Upper lobe of left lung (tissue), 6 donors: ENCODE measurements at regions not wholly inside any gene's neighbourhood (a gene's known extent, or its start where the extent isn't known, plus 50 kb on each side); places are given as distances from the start of the nearest gene placed in this dataset.
"Not testable (repeated sequence)": the region's sequence is repeated elsewhere in the genome, so short reads cannot be mapped to it uniquely, and the experiment has no call there.

Experiments used
- ATAC-seq, 2 donors: fragments of 200-7000 bp; cut with Tn5 transposase; one replicate each; pipeline ENCODE4 v1.9.1; 2022; ENCODE audit warnings: mild to moderate bottlenecking in 2 of 2, moderate library complexity in 2 of 2; ENCODE audit not compliant: low FRiP score in 2 of 2
- DNase-seq, 2 donors: peaks; one replicate each; pipeline ENCODE4 v3.0.0-alpha.2; 2019 to 2020
- H3K27ac ChIP-seq, 4 donors: fragments of 200-600 bp; sonication (generic); one replicate each; pipeline ENCODE4 v1.5.1; 2016 to 2019
- H3K27me3 ChIP-seq, 4 donors: fragments of 200-600 bp; sonication (generic); one replicate each; pipeline ENCODE4 v1.5.1; 2017 to 2019
- H3K36me3 ChIP-seq, 4 donors: fragments of 200-600 bp; sonication (generic); one replicate each; pipeline ENCODE4 v1.5.1; 2016 to 2019
- H3K4me1 ChIP-seq, 4 donors: fragments of 200-600 bp; sonication (generic); one replicate each; pipeline ENCODE4 v1.5.1; 2018 to 2019
- H3K4me3 ChIP-seq, 4 donors: fragments of 200-600 bp; sonication (generic); one replicate each; pipeline ENCODE4 v1.5.1; 2017 to 2019; ENCODE audit warnings: mild to moderate bottlenecking in 2 of 4, moderate library complexity in 1 of 4
- H3K9me3 ChIP-seq, 4 donors: fragments of 200-600 bp; sonication (generic); one replicate each; pipeline ENCODE4 v1.5.1; 2018 to 2019
- EP300 ChIP-seq, 4 donors: sonication (generic); formaldehyde crosslinking; IDR thresholded peaks; one replicate each; pipeline ENCODE4 v1.5.1; 2017; ENCODE audit warnings: antibody characterized with exemption in 4 of 4, control low read depth in 2 of 4
- POLR2A ChIP-seq, 4 donors: fragments of 450-650 bp; IDR thresholded peaks; one replicate each; pipeline ENCODE4 v1.5.1; 2016 to 2017; ENCODE audit warnings: antibody characterized with exemption in 4 of 4, mild to moderate bottlenecking in 2 of 4
- POLR2AphosphoS5 ChIP-seq, 2 donors: sonication (generic); formaldehyde crosslinking; IDR thresholded peaks; one replicate each; pipeline ENCODE4 v1.5.1; 2017; ENCODE audit warnings: antibody characterized with exemption in 2 of 2
- WGBS, 2 donors: methylation state at CpG; one replicate each; pipeline ENCODE4 v1.1.5; 2017 to 2018; 5-methylcytosine and 5-hydroxymethylcytosine counted together
- TF ChIP-seq, protein P1 (sequence below), 6 experiments: fragments of 450-650 bp in 4 of 6; fragments of 200-600 bp in 2 of 6; sonication (generic) in 2 of 6; IDR thresholded peaks; one replicate each; pipeline ENCODE4 v1.5.1; 2016 to 2019; ENCODE audit warnings: antibody characterized with exemption in 6 of 6
- donor health status: DM: no; HTN: no; CAD: no; lungs with moderate emphysema.
- donor health status: DM: no; HTN: yes; CAD: no; lungs with severe emphysema.

DNA sequence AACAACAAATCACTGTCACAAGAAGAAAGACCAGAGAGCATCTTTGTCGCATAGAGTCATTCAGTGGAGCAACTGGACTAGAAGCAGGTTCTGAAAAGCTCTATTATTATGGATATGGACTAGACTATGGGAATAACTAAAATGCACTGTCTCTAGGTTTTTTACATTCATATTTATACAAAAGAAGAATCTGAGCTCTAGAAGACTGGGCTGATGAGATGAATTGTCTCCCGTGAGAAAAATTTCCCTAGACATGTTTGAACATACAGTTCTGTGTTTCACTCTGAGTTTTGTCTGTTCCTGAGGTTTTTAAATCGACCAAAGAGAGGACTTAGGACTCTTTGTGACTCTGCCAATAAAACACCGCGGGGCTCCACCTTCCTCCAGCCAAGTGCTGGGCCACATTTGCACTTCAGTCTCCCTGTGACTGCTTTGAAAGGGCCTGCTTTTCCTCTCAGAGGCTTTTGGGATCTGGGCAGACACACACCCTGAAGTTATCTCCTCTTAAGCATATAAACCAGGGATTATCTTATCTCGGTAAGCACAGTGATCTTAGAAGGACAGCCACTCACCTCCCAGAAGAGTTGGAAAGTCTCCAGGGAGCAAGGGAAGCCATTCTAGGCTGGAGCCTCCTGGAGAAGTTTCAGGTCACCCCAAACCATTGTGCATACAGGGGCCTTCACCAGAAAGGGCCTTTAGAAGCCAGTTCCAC lies 101.0 kb upstream of the JCAD start:
- Histone ChIP-seq H3K36me3 (no peaks in the 10 kb centered on the region), H3K27ac (no peak overlapping the region), H3K9me3 (no peaks in the 10 kb centered on the region), H3K4me3 (no peak overlapping the region), H3K27me3 (no peaks in the 10 kb centered on the region), H3K4me1 (peaks cover 0 to 4% (median 0%) of the 10 kb centered on the region in 4 donors)
- ATAC-seq (no peak), DNase-seq (no peak)
- no peak for TF ChIP-seq EP300 (IDR thresholded peaks at IDR 0.05)
- no peak for TF ChIP-seq POLR2AphosphoS5 (IDR thresholded peaks at IDR 0.05)
- no peak for TF ChIP-seq POLR2A (IDR thresholded peaks at IDR 0.05)
- TF ChIP-seq, protein P1, sequence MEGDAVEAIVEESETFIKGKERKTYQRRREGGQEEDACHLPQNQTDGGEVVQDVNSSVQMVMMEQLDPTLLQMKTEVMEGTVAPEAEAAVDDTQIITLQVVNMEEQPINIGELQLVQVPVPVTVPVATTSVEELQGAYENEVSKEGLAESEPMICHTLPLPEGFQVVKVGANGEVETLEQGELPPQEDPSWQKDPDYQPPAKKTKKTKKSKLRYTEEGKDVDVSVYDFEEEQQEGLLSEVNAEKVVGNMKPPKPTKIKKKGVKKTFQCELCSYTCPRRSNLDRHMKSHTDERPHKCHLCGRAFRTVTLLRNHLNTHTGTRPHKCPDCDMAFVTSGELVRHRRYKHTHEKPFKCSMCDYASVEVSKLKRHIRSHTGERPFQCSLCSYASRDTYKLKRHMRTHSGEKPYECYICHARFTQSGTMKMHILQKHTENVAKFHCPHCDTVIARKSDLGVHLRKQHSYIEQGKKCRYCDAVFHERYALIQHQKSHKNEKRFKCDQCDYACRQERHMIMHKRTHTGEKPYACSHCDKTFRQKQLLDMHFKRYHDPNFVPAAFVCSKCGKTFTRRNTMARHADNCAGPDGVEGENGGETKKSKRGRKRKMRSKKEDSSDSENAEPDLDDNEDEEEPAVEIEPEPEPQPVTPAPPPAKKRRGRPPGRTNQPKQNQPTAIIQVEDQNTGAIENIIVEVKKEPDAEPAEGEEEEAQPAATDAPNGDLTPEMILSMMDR (IDR thresholded peaks at IDR 0.05) = no peak
- 53 to 59% methylated on average over 6 of the region's 6 CpGs for WGBS, 2 donors

DNA sequence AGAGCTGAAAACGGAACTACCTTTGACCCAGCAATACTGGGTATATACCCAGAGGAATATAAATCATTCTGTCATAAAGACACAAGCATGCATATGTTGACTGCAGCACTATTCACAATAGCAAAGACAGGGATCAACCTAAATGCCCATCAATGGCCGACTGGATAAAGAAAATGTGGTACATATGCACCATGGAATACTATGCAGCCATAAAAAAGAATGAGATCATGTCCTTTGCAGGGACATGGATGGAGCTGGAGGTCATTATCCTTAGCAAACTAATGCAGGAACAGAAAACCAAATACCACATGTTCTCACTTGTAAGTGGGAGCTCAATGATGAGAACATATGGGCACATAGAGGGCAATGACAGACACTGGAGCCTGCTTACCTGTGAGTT lies 100.2 kb upstream of the JCAD start:
- H3K27ac ChIP-seq, H3K9me3 ChIP-seq, H3K27me3 ChIP-seq, H3K36me3 ChIP-seq, H3K4me1 ChIP-seq, ATAC-seq, H3K4me3 ChIP-seq, DNase-seq: not testable (repeated sequence)
- WGBS, 2 donors = 96 to 100% methylated on average over 2 of the region's 2 CpGs

DNA sequence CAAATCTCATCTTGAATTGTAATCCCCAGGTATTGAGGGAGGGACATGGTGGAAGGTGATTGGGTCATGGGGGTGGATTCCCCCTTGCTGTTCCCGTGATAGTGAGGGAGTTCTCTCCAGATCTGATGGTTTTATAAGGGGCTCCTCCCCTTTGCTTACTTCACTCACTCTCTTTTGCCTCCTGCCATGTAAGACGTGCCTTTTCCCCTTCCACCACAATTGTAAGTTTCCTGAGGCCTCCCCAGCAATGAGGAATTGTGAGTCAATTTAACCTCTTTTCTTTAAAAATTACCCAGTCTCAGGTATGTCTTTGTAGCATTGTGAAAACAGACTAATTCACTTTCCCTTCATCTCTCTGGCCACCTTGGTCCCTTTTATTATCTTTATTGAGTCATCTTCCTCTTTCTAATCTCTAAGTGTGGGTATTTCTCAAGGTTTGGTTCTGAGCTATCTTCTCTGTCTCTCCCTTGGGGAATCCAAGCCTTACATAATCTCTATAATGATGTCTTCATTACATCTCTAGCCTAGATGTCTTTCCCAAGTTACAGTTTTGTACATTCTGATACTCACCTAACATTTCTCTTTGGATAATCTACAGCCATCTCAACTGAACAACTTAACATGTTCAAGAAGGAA lies 99.1 kb upstream of the JCAD start:
- TF ChIP-seq EP300 (IDR thresholded peaks at IDR 0.05) (no peak), POLR2AphosphoS5 (IDR thresholded peaks at IDR 0.05) (no peak), POLR2A (IDR thresholded peaks at IDR 0.05) (no peak)
- TF ChIP-seq, protein P1 (IDR thresholded peaks at IDR 0.05) = no peak
- Histone ChIP-seq H3K4me3 (no peak overlapping the region), H3K27ac (no peak overlapping the region), H3K36me3 (no peaks in the 10 kb centered on the region), H3K27me3 (no peaks in the 10 kb centered on the region), H3K9me3 (no peaks in the 10 kb centered on the region), H3K4me1 (peaks cover 0 to 5% (median 0%) of the 10 kb centered on the region in 4 donors)
- DNase-seq (no peak), ATAC-seq (no peak)
- 75 to 80% methylated on average over 2 of the region's 2 CpGs for WGBS, 2 donors

DNA sequence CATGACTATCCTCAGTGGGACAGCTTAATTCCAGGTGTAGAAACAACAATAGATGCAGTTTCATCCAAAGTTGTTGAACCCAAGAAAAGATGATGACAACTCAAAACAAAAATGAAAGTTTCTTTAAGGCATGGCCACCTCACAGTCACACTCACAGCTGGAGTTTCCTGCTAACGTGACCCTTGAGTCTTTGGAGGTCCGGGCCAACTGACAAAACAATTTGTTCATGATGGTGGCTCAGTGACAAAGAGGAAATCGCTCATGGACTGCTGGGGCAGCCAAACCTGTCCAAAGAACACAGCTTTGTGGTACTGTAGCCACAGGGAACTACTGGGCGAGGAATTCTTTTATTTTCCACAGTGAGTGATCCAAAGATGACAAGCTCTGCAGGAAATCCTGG lies 96.0 kb upstream of the JCAD start:
- ATAC-seq (peak in 1 of 2 donors; percentile 61), DNase-seq (no peak)
- H3K4me1 ChIP-seq = peaks cover 0 to 5% (median 0%) of the 10 kb centered on the region in 4 donors
- H3K9me3 ChIP-seq = no peaks in the 10 kb centered on the region
- no peaks in the 10 kb centered on the region for H3K27me3 ChIP-seq
- H3K4me3 ChIP-seq = no peak overlapping the region
- TF ChIP-seq, protein P1 (IDR thresholded peaks at IDR 0.05) = no peak
- TF ChIP-seq POLR2AphosphoS5 (IDR thresholded peaks at IDR 0.05) = peak in 1 of 2 donors; percentile 28
- WGBS, 2 donors = 49 to 54% methylated on average over 4 of the region's 4 CpGs
- H3K36me3 ChIP-seq = no peaks in the 10 kb centered on the region
- no peak overlapping the region for H3K27ac ChIP-seq

GRCh38 chr10:30154561-30154960 lies 95.2 kb upstream of the JCAD start:
- H3K9me3 ChIP-seq = no peaks in the 10 kb centered on the region
- TF ChIP-seq POLR2AphosphoS5 (IDR thresholded peaks at IDR 0.05) = peak in 1 of 2 donors; percentile 17
- TF ChIP-seq POLR2A (IDR thresholded peaks at IDR 0.05) = no peak
- TF ChIP-seq EP300 (IDR thresholded peaks at IDR 0.05) = no peak
- TF ChIP-seq, protein P1 (IDR thresholded peaks at IDR 0.05) = no peak
- H3K27me3 ChIP-seq = no peaks in the 10 kb centered on the region
- H3K4me1 ChIP-seq = peaks cover 0 to 5% (median 0%) of the 10 kb centered on the region in 4 donors
- no peaks in the 10 kb centered on the region for H3K36me3 ChIP-seq
- H3K27ac ChIP-seq = peak overlapping the region in 1 of 4 donors; percentile 4
- WGBS, 2 donors = 55 to 63% methylated on average over 1 of the region's 1 CpG
- DNase-seq = no peak
- no peak overlapping the region for H3K4me3 ChIP-seq
- no peak for ATAC-seq
